H1 (cell line): ENCODE measurements at regions not wholly inside any gene's neighbourhood (a gene's known extent, or its start where the extent isn't known, plus 50 kb on each side); places are given as distances from the start of the nearest gene placed in this dataset.

Experiments used
- CHD1 ChIP-seq: IDR thresholded peaks from 2 replicates; pipeline ENCODE4 v1.6.1; 2012; ENCODE audit warnings: low read depth, low read length, improper control_type of control experiment
- CTCF ChIP-seq, 3 experiments: IDR thresholded peaks; 1 replicate in 2 of 3; 2 replicates in 1 of 3; pipeline versions ENCODE4 v1.5.1 to v1.6.1; 2011; ENCODE audit warnings: low read length in 3 of 3, mild to moderate bottlenecking in 3 of 3, inconsistent platforms in 2 of 3, low read depth in 1 of 3, moderate library complexity in 1 of 3; ENCODE audit not compliant: insufficient read depth in 1 of 3; ENCODE audit errors: control extremely low read depth in 1 of 3
- NRF1 ChIP-seq: IDR thresholded peaks from 2 replicates; pipeline ENCODE4 v1.6.1; 2011; ENCODE audit warnings: mild to moderate bottlenecking, low read depth, low read length, improper control_type of control experiment
- PHF8 ChIP-seq: fragments of 200-600 bp; sonication (generic); conservative IDR thresholded peaks from 2 replicates; pipeline ENCODE4 v1.7.1; 2012; ENCODE audit warnings: low read depth, mild to moderate bottlenecking, inconsistent platforms, low read length, moderate library complexity
- POLR2AphosphoS5 ChIP-seq: IDR thresholded peaks from 2 replicates; pipeline ENCODE4 v1.6.1; 2011; ENCODE audit warnings: low read depth, low read length

DNA sequence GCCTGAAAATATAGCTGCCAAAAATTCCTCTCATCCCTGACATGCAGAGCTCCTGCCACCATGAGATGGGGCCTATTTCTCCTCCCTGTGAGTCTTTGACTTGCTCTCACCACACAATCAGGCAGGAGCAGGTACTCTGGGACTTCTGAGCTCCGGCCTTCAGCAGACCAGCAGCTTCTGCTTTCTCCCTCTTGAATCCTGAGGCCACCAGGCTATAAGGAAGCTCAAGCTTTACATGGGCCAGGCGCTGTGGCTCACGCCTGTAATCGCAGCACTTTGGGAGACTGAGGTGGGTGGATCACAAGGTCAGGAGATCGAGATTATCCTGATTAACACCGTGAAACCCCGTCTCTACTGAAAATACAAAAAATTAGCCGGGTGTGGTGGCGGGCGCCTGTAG is 238.7 kb upstream of the RREB1 start:
- TF ChIP-seq CTCF (IDR thresholded peaks at IDR 0.05; ENCODE audit: control extremely low read depth in 1 of 3, insufficient read depth in 1 of 3, low read depth in 1 of 3, low read length in 3 of 3) = no peak
- TF ChIP-seq PHF8 = no peak
- TF ChIP-seq POLR2AphosphoS5 = no peak
- TF ChIP-seq NRF1 = no peak
- TF ChIP-seq CHD1 = no peak
